Skin epidermis (tissue), 12 donors: ENCODE measurements at regions not wholly inside any gene's neighbourhood (a gene's known extent, or its start where the extent isn't known, plus 50 kb on each side); places are given as distances from the start of the nearest gene placed in this dataset.

Experiments
- H3K27ac ChIP-seq, 21 experiments: fragments of 200-600 bp; sonication (generic) in 11 of 21; one replicate each; pipeline ENCODE4 v1.5.0; 2020; ENCODE audit warnings: mild to moderate bottlenecking in 3 of 21, inconsistent platforms in 2 of 21, moderate library complexity in 2 of 21
- H3K4me3 ChIP-seq, 7 experiments: fragments of 200-600 bp; sonication (generic) in 2 of 7; one replicate each; pipeline ENCODE4 v1.5.0; 2020; ENCODE audit warnings: inconsistent platforms in 2 of 7, mild to moderate bottlenecking in 2 of 7, moderate library complexity in 1 of 7

DNA sequence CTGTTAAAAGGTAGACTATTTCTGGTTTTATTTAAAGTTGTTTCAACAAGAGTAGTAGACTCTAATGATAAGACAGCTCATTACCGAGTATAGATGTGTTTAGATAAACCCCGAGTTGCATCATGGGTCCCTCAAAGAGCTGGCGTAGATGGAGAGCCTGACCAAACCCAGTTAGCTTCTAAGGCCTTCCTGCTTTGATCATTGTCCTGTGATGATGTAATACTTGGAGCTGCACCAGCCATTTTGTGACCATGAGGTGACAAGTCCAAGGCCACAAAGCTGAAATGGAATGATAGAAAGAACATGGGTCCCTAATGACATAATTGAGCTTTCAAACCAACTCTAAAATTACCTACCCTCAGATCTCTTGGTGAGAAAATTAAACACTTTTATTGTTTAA is 66.6 kb upstream of the TAB3 start:
- no peak overlapping the region for H3K4me3 ChIP-seq
- H3K27ac ChIP-seq: no peak overlapping the region

DNA sequence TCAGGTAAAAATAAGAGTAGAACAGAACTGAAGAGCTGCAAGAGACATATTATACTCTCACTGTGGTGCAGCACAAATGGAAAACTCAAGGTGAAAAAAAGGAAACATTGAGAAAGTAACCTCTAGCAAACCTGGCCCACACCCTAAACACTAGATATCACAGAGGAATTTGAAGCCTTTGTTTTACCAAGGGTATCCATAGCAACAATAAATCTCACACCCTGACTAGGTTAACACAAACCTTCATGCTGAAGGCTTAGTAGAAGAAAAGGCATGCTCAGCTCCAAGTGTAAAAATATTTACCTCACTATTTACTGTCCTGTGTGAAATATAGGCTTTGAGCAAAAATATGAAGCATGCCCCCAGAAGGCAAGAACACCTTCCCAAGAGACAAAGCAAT is 61.9 kb upstream of the TAB3 start:
- H3K27ac ChIP-seq: no peak overlapping the region
- H3K4me3 ChIP-seq: no peak overlapping the region

DNA sequence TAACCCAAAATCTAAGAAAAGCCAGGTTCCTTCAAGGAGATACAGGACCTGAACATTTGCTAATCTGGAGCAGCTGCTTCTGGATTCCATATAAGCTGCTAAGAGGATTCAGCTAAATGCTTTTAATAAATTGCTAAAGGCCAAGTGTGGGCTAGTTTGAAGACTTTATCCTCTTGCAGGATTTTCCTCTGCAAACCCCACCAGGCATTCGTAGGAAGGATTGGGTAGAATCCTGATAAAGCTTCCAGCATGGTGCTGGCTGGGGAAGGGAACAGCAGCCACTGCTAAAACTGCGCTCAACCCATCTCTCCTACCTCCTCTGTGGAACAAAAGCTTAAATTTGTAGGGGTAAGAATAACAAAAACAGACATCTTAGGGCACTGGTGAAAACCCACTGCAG is 61.3 kb upstream of the TAB3 start:
- Histone ChIP-seq H3K27ac (no peak overlapping the region), H3K4me3 (no peak overlapping the region)

DNA sequence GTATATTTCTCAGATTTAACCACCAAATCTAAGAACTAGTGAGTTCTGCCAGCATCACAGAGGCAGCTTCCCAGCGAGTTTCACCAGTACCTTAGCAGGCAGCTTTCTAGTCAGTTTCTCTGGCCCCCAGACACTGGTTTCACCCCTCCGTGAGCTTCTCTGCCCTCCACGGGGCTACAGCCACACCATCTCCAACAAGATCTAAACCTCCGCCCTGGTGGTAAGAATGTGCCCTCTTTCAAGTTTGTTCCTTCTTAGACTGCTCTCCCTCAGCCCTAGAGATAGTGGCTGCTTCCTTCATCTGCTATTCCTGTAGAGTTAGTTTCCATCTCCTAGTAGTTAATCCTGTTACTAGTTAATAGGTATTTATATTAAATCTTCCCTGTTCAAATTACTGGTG is 60.5 kb upstream of the TAB3 start:
- no peak overlapping the region for H3K27ac ChIP-seq
- H3K4me3 ChIP-seq: no peak overlapping the region

DNA sequence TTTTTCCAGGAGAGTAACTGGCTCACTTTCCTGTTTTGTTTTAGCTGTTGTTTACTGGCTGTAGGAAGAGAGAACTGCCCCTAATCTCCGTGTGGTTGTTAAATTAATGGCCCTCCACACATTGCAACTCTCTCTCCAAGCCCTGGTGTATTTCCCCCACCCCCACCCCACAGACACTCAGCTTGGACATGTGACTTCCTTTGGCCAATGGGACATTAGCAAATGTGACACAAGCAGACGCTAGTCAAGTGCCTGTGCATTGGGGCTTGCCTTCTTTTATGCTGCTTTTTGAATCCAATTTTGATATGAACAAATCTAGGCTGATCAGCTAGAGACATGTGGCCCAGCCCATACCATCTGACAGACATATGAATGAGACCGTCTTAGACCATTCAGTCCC is 59.6 kb upstream of the TAB3 start:
- no peak overlapping the region for H3K27ac ChIP-seq
- no peak overlapping the region for H3K4me3 ChIP-seq

DNA sequence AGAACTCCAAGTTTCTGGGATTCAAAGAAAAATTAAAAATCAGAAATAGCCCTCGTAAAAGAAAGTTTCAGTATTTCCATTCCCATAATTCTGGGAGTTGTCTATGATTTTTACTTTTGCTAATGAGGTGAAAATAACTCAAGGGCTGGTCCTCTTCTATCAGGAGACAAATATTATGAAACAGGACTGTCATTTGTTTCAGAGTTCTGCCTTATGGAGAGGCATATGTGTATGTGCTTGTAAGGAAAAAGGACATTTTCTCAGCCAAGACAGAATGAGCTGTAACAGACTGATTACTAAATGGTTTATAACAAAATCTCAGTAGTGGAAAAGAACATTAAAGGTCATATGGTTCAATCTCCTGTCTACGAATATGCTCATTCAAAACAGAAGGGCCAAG is 59.0 kb upstream of the TAB3 start:
- Histone ChIP-seq H3K4me3 (no peak overlapping the region), H3K27ac (no peak overlapping the region)

DNA sequence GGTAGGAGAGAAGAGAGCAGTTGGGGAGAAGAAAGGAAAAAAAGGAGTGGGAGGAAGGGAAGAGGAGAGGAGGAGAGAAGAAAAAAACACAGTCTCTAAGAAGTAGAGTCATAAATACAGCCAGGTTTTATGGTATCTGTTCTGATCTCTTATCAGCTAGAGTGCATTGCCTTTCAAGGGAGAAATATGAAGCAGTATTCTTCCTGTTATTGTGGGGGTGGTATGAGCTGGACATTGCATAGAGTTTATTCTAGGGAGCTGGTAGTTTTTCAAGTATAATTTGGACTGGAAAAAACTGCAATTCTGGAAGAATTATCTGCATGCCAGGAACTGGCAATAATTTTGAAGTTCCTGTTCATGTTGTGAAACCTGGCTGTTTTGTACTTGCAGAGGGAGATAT is 54.9 kb upstream of the TAB3 start:
- no peak overlapping the region for H3K27ac ChIP-seq
- no peak overlapping the region for H3K4me3 ChIP-seq

DNA sequence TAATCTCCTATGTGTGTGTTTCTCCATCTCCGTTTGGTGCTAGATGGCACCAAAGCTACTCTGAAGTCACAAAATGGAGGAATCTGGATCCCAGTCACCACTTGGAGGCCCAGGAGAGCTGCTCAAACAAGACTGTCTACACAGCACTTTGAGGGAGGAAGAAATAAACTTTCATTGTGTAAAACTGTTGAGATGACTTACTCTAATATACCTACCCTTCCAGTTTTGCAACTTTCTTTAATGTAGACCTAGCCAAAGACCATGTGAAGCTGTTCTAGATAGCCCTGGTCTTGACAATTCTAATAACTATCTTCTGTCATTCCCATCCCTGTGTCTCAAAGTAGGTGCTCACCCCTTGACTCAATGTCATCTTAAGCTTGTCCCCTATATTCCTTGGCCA is 52.8 kb upstream of the TAB3 start:
- Histone ChIP-seq H3K4me3 (no peak overlapping the region), H3K27ac (no peak overlapping the region)

DNA sequence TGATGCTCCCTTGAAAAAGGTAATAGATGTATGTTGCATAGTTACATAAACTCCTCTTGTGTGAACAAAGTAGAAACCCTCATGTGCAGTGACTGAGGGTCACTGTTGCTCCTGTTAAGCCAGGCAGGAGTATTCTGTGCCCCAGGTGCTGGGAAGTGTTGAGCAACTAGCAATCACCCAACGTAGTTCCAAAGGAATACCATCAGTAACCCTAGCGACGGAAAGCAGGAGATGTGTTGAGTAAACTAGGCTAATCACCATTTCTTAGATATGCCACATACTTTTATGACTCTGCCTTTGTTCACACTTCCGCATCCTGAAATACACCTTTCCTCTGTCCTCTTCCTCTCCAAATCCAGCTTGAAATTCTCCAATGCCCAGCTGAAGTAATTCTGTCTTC is 50.9 kb upstream of the TAB3 start:
- Histone ChIP-seq H3K4me3 (no peak overlapping the region), H3K27ac (no peak overlapping the region)
